ENCODE measurements at regions not wholly inside any gene's neighbourhood (a gene's known extent, or its start where the extent isn't known, plus 50 kb on each side); places are given as distances from the start of the nearest gene placed in this dataset.

DNA sequence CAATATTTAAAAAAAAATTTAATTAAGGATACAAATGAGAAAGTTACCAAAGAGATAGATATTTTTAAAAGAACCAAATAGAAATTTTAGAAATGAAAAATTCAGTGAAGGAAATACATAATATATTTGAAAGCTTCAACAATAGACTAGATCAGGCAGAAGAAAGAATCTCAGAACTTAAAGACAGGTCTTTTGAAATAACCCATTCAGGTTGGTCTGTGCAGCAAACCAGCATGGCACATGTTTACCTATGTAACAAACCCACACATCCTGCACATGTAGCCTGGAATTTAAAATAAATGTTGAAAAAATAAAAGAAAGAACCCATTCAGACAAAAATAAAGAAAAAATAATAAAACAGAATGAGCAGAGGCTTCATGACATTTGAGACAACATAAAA is 221.1 kb upstream of the ID4 start:
- no peak overlapping the region for H3K27ac ChIP-seq
- no peak for TF ChIP-seq CTCF (conservative IDR thresholded peaks at IDR 0.05)
- no peak for TF ChIP-seq ZFX (IDR thresholded peaks at IDR 0.05)

- TF ChIP-seq ZFX (IDR thresholded peaks at IDR 0.05) (no peak), CTCF (conservative IDR thresholded peaks at IDR 0.05) (no peak)
- no peak overlapping the region for H3K27ac ChIP-seq
Observed at GRCh38 chr6:19632230-19632629, 204.9 kb upstream of the ID4 start.

- no peak for TF ChIP-seq ZFX (IDR thresholded peaks at IDR 0.05)
- no peak for TF ChIP-seq CTCF (conservative IDR thresholded peaks at IDR 0.05)
- H3K27ac ChIP-seq: no peak overlapping the region
Observed at GRCh38 chr6:19632786-19633185, 204.4 kb upstream of the ID4 start.

DNA sequence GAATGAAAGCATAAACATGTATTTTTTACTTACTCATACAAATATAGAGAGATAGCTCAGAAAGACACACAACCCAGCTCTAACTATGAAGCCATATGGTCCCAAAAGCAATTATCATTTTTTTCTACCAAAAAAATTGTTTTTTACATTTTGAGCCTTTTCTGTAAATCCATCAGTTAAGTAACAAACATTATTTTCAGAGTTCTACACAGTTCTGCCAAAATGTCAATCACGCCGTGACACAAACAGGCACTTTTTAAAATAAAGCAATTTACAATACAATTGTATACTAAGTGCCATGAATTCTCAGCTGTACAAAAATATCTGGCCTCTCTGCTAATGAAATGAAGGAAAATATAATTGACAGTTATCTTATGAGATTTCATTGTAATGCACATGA is 201.4 kb upstream of the ID4 start:
- H3K27ac ChIP-seq: no peak overlapping the region
- TF ChIP-seq ZFX (IDR thresholded peaks at IDR 0.05) (no peak), CTCF (conservative IDR thresholded peaks at IDR 0.05) (no peak)

DNA sequence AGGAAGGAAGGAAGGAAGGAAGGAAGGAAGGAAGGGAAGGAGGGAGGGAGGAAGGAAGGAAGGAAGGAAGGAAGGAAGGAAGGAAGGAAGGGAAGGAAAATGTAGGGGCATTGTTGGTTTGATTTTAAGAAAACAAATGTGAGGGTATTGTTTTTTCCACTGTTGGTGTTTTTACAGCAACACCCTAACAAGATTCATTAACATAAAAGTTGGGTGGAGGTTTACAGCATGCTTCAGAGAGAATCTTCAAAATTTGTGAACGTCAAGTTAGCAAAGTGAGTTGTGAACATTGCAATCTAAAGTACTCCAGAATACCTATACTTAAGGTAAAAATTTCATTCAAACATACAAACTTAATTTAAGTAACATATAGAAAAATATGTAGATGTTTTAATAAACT is 200.2 kb upstream of the ID4 start:
- H3K27ac ChIP-seq: no peak overlapping the region
- no peak for TF ChIP-seq ZFX (IDR thresholded peaks at IDR 0.05)
- no peak for TF ChIP-seq CTCF (conservative IDR thresholded peaks at IDR 0.05)

- TF ChIP-seq ZFX (IDR thresholded peaks at IDR 0.05) (no peak), CTCF (conservative IDR thresholded peaks at IDR 0.05) (no peak)
- H3K27ac ChIP-seq: no peak overlapping the region
Observed at GRCh38 chr6:19638931-19639330, 198.2 kb upstream of the ID4 start.

GRCh38 chr6:19643287-19643686 is 193.9 kb upstream of the ID4 start:
- no peak for TF ChIP-seq CTCF (conservative IDR thresholded peaks at IDR 0.05)
- no peak for TF ChIP-seq ZFX (IDR thresholded peaks at IDR 0.05)
- H3K27ac ChIP-seq: no peak overlapping the region
